SJSA1 (cell line): ENCODE measurements at regions not wholly inside any gene's neighbourhood (a gene's known extent, or its start where the extent isn't known, plus 50 kb on each side); places are given as distances from the start of the nearest gene placed in this dataset.

ENCODE experiments used
- DNase-seq, 2 experiments: peaks; one replicate each; pipeline ENCODE4 v3.0.0-alpha.2; 2015 to 2020; ENCODE audit warnings: low spot score in 2 of 2, low read depth in 1 of 2
- H3K27ac ChIP-seq: fragments of 250-450 bp; sonication (Bioruptor Pico); 2 replicates; pipeline ENCODE4 v1.5.1; 2020; ENCODE audit warnings: mild to moderate bottlenecking, moderate library complexity
- H3K27me3 ChIP-seq: fragments of 250-450 bp; sonication (Bioruptor Pico); replicated peaks from 2 replicates; pipeline ENCODE4 v1.5.1; 2020; ENCODE audit warnings: mild to moderate bottlenecking, moderate library complexity
- H3K36me3 ChIP-seq: fragments of 250-450 bp; sonication (Bioruptor Pico); 2 replicates; pipeline ENCODE4 v1.5.1; 2020; ENCODE audit warnings: mild to moderate bottlenecking
- H3K4me1 ChIP-seq: fragments of 250-450 bp; sonication (Bioruptor Pico); replicated peaks from 2 replicates; pipeline ENCODE4 v1.6.1; 2021; ENCODE audit warnings: mild to moderate bottlenecking
- H3K4me3 ChIP-seq: fragments of 250-450 bp; sonication (Bioruptor Pico); 2 replicates; pipeline ENCODE4 v1.5.1; 2020; ENCODE audit warnings: mild to moderate bottlenecking
- H3K9me3 ChIP-seq: fragments of 250-450 bp; sonication (Bioruptor Pico); replicated peaks from 2 replicates; pipeline ENCODE4 v1.5.1; 2020; ENCODE audit warnings: mild to moderate bottlenecking

DNA sequence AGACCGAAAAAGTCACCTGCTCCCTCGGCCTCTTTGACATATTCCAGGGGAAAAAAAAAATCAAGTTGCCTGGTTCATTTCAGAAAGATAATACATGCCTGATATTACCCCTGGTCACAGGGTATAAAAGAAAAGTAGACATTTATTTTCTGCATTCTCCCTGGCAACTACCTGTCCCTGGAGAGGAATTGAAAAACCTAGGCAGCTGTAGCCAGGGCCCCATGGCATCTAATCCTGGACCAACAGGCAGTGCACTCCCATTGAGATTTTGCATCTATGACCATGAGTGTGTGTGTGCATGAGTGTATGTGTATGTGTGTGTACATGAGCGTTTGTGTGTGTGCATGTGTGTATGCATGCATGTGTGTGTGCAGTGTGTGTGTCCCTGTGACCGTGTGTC is 338.2 kb upstream of the PFKP start:
- no peaks in the 10 kb centered on the region for H3K4me1 ChIP-seq
- no peak for DNase-seq
- no peak overlapping the region for H3K27ac ChIP-seq
- peaks cover 31% of the 10 kb centered on the region for H3K27me3 ChIP-seq
- no peak overlapping the region for H3K4me3 ChIP-seq
- H3K36me3 ChIP-seq: no peaks in the 10 kb centered on the region
- no peaks in the 10 kb centered on the region for H3K9me3 ChIP-seq

- Histone ChIP-seq H3K27ac (no peak overlapping the region), H3K4me1 (no peaks in the 10 kb centered on the region), H3K27me3 (peaks cover 31% of the 10 kb centered on the region), H3K36me3 (no peaks in the 10 kb centered on the region), H3K4me3 (no peak overlapping the region), H3K9me3 (no peaks in the 10 kb centered on the region)
- no peak for DNase-seq
Measured at GRCh38 chr10:2728087-2728486, 339.3 kb upstream of the PFKP start.

DNA sequence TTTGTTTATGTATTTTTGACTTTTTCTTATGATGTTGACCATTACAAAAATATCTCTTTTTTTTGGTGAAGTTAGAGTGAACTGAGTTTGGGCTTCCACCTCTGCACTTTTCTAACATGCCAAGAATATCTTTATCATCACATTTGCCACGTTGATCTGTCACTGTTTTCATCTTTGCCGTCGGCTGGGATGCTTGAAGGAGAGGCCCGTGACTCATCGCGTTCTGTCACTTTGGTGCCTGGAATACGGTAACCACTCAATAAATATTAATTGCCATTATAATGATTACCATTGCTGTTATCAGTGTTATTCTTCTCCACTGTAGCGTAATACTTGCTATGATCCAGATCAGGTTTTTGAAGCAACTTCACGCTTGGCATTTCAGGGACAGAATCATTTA is 350.8 kb upstream of the PFKP start:
- no peaks in the 10 kb centered on the region for H3K36me3 ChIP-seq
- no peaks in the 10 kb centered on the region for H3K4me1 ChIP-seq
- H3K9me3 ChIP-seq: no peaks in the 10 kb centered on the region
- H3K27ac ChIP-seq: no peak overlapping the region
- no peak overlapping the region for H3K4me3 ChIP-seq
- DNase-seq: no peak
- H3K27me3 ChIP-seq: no peaks in the 10 kb centered on the region

GRCh38 chr10:2714597-2714996 is 352.8 kb upstream of the PFKP start:
- DNase-seq: no peak
- no peaks in the 10 kb centered on the region for H3K4me1 ChIP-seq
- H3K9me3 ChIP-seq: no peaks in the 10 kb centered on the region
- no peak overlapping the region for H3K27ac ChIP-seq
- no peaks in the 10 kb centered on the region for H3K36me3 ChIP-seq
- no peak overlapping the region for H3K4me3 ChIP-seq
- H3K27me3 ChIP-seq: no peaks in the 10 kb centered on the region

GRCh38 chr10:2703953-2704352 is 363.4 kb upstream of the PFKP start:
- Histone ChIP-seq H3K4me3 (no peak overlapping the region), H3K9me3 (no peaks in the 10 kb centered on the region), H3K27ac (no peak overlapping the region), H3K27me3 (no peaks in the 10 kb centered on the region; the same call in 1 of the 2 replicates), H3K4me1 (no peaks in the 10 kb centered on the region), H3K36me3 (no peaks in the 10 kb centered on the region)
- DNase-seq: no peak

DNA sequence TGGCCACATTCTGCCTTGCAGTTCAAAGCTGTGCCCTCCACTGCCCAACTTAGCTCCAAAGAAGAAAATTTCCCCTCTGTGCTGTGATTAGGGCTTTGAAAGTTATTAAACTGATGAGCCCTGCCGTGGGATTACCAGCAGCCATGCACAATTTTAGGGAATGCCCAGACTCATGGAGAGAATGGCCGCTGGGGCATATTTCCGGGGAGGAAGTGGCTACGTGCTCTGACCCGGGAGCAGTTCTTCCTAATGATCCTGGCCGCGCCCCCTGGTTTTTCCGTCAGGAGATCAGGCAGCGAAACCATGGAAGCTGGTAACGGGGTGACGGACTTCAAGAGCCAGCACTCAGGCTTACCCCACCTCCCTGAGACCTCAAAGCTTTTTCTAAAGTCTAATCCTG is 365.5 kb upstream of the PFKP start:
- Histone ChIP-seq H3K9me3 (no peaks in the 10 kb centered on the region), H3K27ac (no peak overlapping the region), H3K36me3 (no peaks in the 10 kb centered on the region), H3K4me1 (no peaks in the 10 kb centered on the region), H3K27me3 (peaks cover 3% of the 10 kb centered on the region; the same call in 1 of the 2 replicates), H3K4me3 (no peak overlapping the region)
- DNase-seq: no peak

- no peaks in the 10 kb centered on the region for H3K4me1 ChIP-seq
- no peak for DNase-seq
- H3K36me3 ChIP-seq: no peaks in the 10 kb centered on the region
- H3K9me3 ChIP-seq: no peaks in the 10 kb centered on the region
- H3K4me3 ChIP-seq: no peak overlapping the region
- peaks cover 3% of the 10 kb centered on the region; the same call in 1 of the 2 replicates for H3K27me3 ChIP-seq
- H3K27ac ChIP-seq: no peak overlapping the region
Measured at GRCh38 chr10:2700626-2701305, 366.6 kb upstream of the PFKP start.

GRCh38 chr10:2688958-2689357 is 378.4 kb upstream of the PFKP start:
- no peak for DNase-seq
- Histone ChIP-seq H3K27ac (no peak overlapping the region), H3K4me3 (no peak overlapping the region), H3K36me3 (no peaks in the 10 kb centered on the region), H3K9me3 (no peaks in the 10 kb centered on the region; the same call in 1 of the 2 replicates), H3K27me3 (peaks cover 7% of the 10 kb centered on the region; the same call in 1 of the 2 replicates), H3K4me1 (no peaks in the 10 kb centered on the region)

- Histone ChIP-seq H3K27me3 (peaks cover 7% of the 10 kb centered on the region), H3K4me1 (no peaks in the 10 kb centered on the region), H3K27ac (no peak overlapping the region), H3K36me3 (no peaks in the 10 kb centered on the region), H3K9me3 (no peaks in the 10 kb centered on the region; the same call in 1 of the 2 replicates), H3K4me3 (no peak overlapping the region)
- DNase-seq: no peak
Measured at GRCh38 chr10:2686691-2687090, 380.7 kb upstream of the PFKP start.

GRCh38 chr10:2682491-2682890 is 384.9 kb upstream of the PFKP start:
- Histone ChIP-seq H3K4me3 (no peak overlapping the region), H3K27ac (no peak overlapping the region), H3K9me3 (no peaks in the 10 kb centered on the region; the same call in 1 of the 2 replicates), H3K4me1 (no peaks in the 10 kb centered on the region), H3K27me3 (peaks cover 11% of the 10 kb centered on the region; the same call in 1 of the 2 replicates), H3K36me3 (no peaks in the 10 kb centered on the region)
- DNase-seq: no peak

- no peak for DNase-seq
- no peaks in the 10 kb centered on the region; the same call in 1 of the 2 replicates for H3K9me3 ChIP-seq
- H3K36me3 ChIP-seq: no peaks in the 10 kb centered on the region
- peaks cover 11% of the 10 kb centered on the region; the same call in 1 of the 2 replicates for H3K27me3 ChIP-seq
- H3K4me3 ChIP-seq: no peak overlapping the region
- no peak overlapping the region for H3K27ac ChIP-seq
- no peaks in the 10 kb centered on the region for H3K4me1 ChIP-seq
Measured at GRCh38 chr10:2681891-2682290, 385.5 kb upstream of the PFKP start.

DNA sequence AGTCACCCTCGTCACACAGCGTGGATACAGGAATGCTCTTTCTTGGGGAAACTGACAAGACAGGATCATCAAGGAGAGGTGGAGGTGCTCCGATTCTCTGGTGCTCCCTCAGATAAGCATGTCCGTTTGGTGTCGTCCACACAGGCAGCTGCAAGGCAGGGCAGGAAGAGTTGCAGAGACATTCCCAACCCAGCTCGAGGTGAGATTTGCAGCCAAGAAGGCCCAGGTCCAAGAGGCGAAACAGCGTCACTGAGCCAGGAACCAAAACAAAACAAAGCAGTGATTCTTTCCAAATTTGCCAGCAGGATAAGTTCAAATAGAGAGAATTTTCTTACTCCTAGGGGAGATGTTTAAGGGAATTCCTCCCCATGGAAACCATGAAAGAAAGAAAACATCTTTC is 386.5 kb upstream of the PFKP start:
- H3K4me3 ChIP-seq: no peak overlapping the region
- no peak for DNase-seq
- no peak overlapping the region for H3K27ac ChIP-seq
- H3K27me3 ChIP-seq: peaks cover 11% of the 10 kb centered on the region; the same call in 1 of the 2 replicates
- no peaks in the 10 kb centered on the region; the same call in 1 of the 2 replicates for H3K9me3 ChIP-seq
- no peaks in the 10 kb centered on the region for H3K36me3 ChIP-seq
- no peaks in the 10 kb centered on the region for H3K4me1 ChIP-seq

GRCh38 chr10:2679646-2680045 is 387.7 kb upstream of the PFKP start:
- no peaks in the 10 kb centered on the region for H3K4me1 ChIP-seq
- no peaks in the 10 kb centered on the region; the same call in 1 of the 2 replicates for H3K9me3 ChIP-seq
- no peak overlapping the region for H3K4me3 ChIP-seq
- H3K27me3 ChIP-seq: peaks cover 8% of the 10 kb centered on the region; the same call in 1 of the 2 replicates
- H3K27ac ChIP-seq: no peak overlapping the region
- no peak for DNase-seq
- no peaks in the 10 kb centered on the region for H3K36me3 ChIP-seq

DNA sequence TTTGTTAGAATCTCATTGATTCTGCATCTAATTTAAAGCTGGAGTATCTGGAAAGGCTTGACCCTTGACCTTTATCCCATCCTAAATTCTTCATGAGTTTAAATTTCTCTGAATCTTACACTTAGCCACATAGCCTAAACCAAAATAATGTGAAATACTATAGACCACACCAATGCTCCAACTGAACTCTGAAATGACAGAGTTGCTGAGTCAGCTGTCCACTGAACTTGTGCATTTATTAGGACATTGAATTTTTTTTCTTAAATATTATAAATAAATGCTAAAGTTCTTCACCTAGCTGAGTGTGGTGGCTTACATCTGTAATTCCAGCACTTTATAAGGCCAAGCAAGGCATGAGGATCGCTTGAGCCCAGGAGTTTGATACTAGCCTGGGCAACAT is 390.9 kb upstream of the PFKP start:
- no peaks in the 10 kb centered on the region for H3K36me3 ChIP-seq
- H3K4me3 ChIP-seq: no peak overlapping the region
- H3K27ac ChIP-seq: no peak overlapping the region
- no peak for DNase-seq
- H3K9me3 ChIP-seq: no peaks in the 10 kb centered on the region
- 0 out of 2 replicates have a peak, but pooled peaks cover 4% of the 10 kb centered on the region for H3K27me3 ChIP-seq
- H3K4me1 ChIP-seq: no peaks in the 10 kb centered on the region

- no peaks in the 10 kb centered on the region for H3K4me1 ChIP-seq
- no peak for DNase-seq
- H3K36me3 ChIP-seq: no peaks in the 10 kb centered on the region
- H3K27me3 ChIP-seq: peaks cover 13% of the 10 kb centered on the region; the same call in 1 of the 2 replicates
- no peak overlapping the region for H3K4me3 ChIP-seq
- H3K9me3 ChIP-seq: no peaks in the 10 kb centered on the region
- H3K27ac ChIP-seq: no peak overlapping the region
Measured at GRCh38 chr10:2674451-2674850, 392.9 kb upstream of the PFKP start.
